ENCODE measurements at regions not wholly inside any gene's neighbourhood (a gene's known extent, or its start where the extent isn't known, plus 50 kb on each side); places are given as distances from the start of the nearest gene placed in this dataset.

DNA sequence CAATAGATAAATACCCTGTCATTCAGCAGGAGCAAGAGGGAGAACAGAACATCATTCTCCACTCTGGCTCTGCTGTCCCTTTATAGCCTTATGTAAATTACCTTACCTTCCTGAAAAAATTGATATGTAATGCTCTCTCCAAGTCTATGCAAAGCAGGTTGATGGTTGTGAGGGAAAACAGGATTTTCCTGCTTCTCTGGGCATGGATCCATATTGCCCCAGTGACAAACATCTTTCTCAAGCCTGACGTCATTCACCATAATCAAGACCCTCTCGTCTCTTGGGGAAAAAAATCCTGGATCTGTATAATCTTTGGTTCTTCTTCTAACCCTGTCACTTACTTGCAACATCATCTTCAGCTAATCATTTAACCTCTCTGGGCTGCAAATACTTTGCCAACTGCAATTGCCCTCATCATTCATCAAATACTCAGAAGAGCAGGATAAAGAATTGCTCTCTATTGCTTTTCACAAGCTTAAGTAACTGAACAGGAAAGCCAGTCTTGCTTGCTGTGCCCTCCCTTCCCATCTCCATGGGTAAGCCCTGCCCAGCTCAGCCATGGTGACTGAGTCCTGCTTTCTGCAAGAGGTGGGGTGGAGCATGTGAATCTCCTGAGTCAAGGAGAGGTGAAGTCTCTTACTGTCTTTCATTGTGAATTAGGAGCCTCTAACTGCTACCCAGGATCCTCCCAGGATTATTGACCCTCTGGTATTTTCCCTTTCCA lies 123.7 kb upstream of the KLF7 start:
- no peak for TF ChIP-seq EZH2phosphoT487 (IDR thresholded peaks at IDR 0.05; ENCODE audit: insufficient read depth, low read depth)
- no peak for TF ChIP-seq EZH2 (IDR thresholded peaks at IDR 0.05; ENCODE audit: insufficient read depth, poor library complexity, severe bottlenecking)
